IMR-90 (cell line): ENCODE measurements at regions not wholly inside any gene's neighbourhood (a gene's known extent, or its start where the extent isn't known, plus 50 kb on each side); places are given as distances from the start of the nearest gene placed in this dataset.

Experiments
- ATAC-seq: fragments of 200-7000 bp; cut with Tn5 transposase; 2 replicates; pipeline ENCODE4 v1.9.1; 2020; ENCODE audit warnings: low read depth, mild to moderate bottlenecking, moderate library complexity
- BruUV-seq: library from RNA; stranded (reverse); fragments of 400-500 nt; replicated peaks from 2 replicates; lab custom pipeline; 2021; lab: Mats Ljungman, UMichigan
- CTCF ChIA-PET: fragments of 300-600 bp; formaldehyde crosslinking; extraction: SDS; loops from one replicate; lab custom pipeline; 2021; ENCODE audit warnings: antibody characterized with exemption; lab: Yijun Ruan, JAX
- POLR2A ChIA-PET: fragments of 300-600 bp; sonication (Branson Sonifier 250); formaldehyde crosslinking; loops from one replicate; lab custom pipeline; 2022; ENCODE audit warnings: antibody characterized with exemption; ENCODE audit not compliant: unreplicated experiment; lab: Charles Lee
- DNase-seq: peaks from one replicate; pipeline ENCODE4 v3.0.0; 2013
- H2AFZ ChIP-seq: replicated peaks from 2 replicates; pipeline ENCODE3; 2013; ENCODE audit warnings: low read length, mild to moderate bottlenecking; ENCODE audit not compliant: poor library complexity
- H2AK5ac ChIP-seq: 2 replicates; pipeline ENCODE4 v1.6.1; 2013; ENCODE audit warnings: low read depth, low read length, inconsistent platforms
- H2AK9ac ChIP-seq: replicated peaks from 2 replicates; pipeline ENCODE3; 2013; ENCODE audit warnings: mild to moderate bottlenecking, low read depth, low read length, moderate library complexity; ENCODE audit not compliant: poor library complexity
- H2BK120ac ChIP-seq: 2 replicates; pipeline ENCODE4 v1.6.1; 2013; ENCODE audit warnings: low read depth, low read length, inconsistent platforms
- H2BK15ac ChIP-seq: 3 replicates; pipeline ENCODE4 v1.6.1; 2013; ENCODE audit warnings: low read depth, low read length, inconsistent platforms
- H2BK20ac ChIP-seq: 2 replicates; pipeline ENCODE4 v1.6.1; 2013; ENCODE audit warnings: low read depth, mild to moderate bottlenecking, inconsistent platforms, low read length, moderate library complexity
- H2BK5ac ChIP-seq: 2 replicates; pipeline ENCODE4 v1.6.1; 2013; ENCODE audit warnings: mild to moderate bottlenecking, low read depth, low read length, inconsistent platforms; ENCODE audit not compliant: poor library complexity, severe bottlenecking
- H3K14ac ChIP-seq: replicated peaks from 2 replicates; pipeline ENCODE4 v1.6.1; 2013; ENCODE audit warnings: low read depth, low read length, inconsistent platforms
- H3K18ac ChIP-seq: 2 replicates; pipeline ENCODE4 v1.6.1; 2013; ENCODE audit warnings: low read depth, low read length, control low read depth
- H3K23ac ChIP-seq: 2 replicates; pipeline ENCODE4 v1.6.1; 2013; ENCODE audit warnings: low read depth, low read length, inconsistent platforms
- H3K27ac ChIP-seq: 2 replicates; pipeline ENCODE4 v1.5.1; 2013; ENCODE audit warnings: mild to moderate bottlenecking, control low read depth, low read length; ENCODE audit not compliant: insufficient read depth
- H3K27me3 ChIP-seq: 2 replicates; pipeline ENCODE4 v1.6.1; 2013; ENCODE audit warnings: low read length; ENCODE audit not compliant: control insufficient read depth, insufficient read depth
- H3K36me3 ChIP-seq: 2 replicates; pipeline ENCODE4 v1.6.1; 2013; ENCODE audit warnings: low read length, mixed read lengths; ENCODE audit not compliant: control insufficient read depth, insufficient read depth
- H3K4ac ChIP-seq: 2 replicates; pipeline ENCODE4 v1.6.1; 2013; ENCODE audit warnings: low read depth, low read length, inconsistent platforms
- H3K4me1 ChIP-seq: 2 replicates; pipeline ENCODE4 v1.6.1; 2013; ENCODE audit warnings: low read length, mixed read lengths; ENCODE audit not compliant: control insufficient read depth, insufficient read depth
- H3K4me2 ChIP-seq: 2 replicates; pipeline ENCODE4 v1.6.1; 2013; ENCODE audit warnings: low read depth, mild to moderate bottlenecking, control low read depth, low read length, moderate library complexity
- H3K4me3 ChIP-seq: 2 replicates; pipeline ENCODE4 v1.5.1; 2013; ENCODE audit warnings: low read depth, mild to moderate bottlenecking, control low read depth, low read length, moderate library complexity; ENCODE audit not compliant: insufficient read depth
- H3K56ac ChIP-seq: 2 replicates; pipeline ENCODE4 v1.6.1; 2013; ENCODE audit warnings: low read length, inconsistent platforms; ENCODE audit not compliant: insufficient read depth; ENCODE audit errors: extremely low read depth
- H3K79me1 ChIP-seq, 2 experiments: 2 replicates each; pipeline ENCODE4 v1.6.1; 2013; ENCODE audit warnings: low read length in 2 of 2, inconsistent platforms in 1 of 2, low read depth in 1 of 2
- H3K9ac ChIP-seq: 2 replicates; pipeline ENCODE4 v1.6.1; 2013; ENCODE audit warnings: low read depth, low read length, control low read depth
- H3K9me1 ChIP-seq: 2 replicates; pipeline ENCODE4 v1.6.1; 2013; ENCODE audit warnings: low read length, inconsistent platforms; ENCODE audit not compliant: insufficient read depth
- H3K9me3 ChIP-seq: 2 replicates; pipeline ENCODE4 v1.6.1; 2013; ENCODE audit warnings: low read length; ENCODE audit not compliant: control insufficient read depth, insufficient read depth
- H4K20me1 ChIP-seq: 2 replicates; pipeline ENCODE4 v1.6.1; 2013; ENCODE audit warnings: low read length, inconsistent platforms; ENCODE audit not compliant: insufficient read depth
- H4K5ac ChIP-seq: 2 replicates; pipeline ENCODE4 v1.6.1; 2013; ENCODE audit warnings: mild to moderate bottlenecking, low read depth, low read length, control low read depth
- H4K8ac ChIP-seq, 2 experiments: 2 replicates each; pipeline ENCODE4 v1.6.1; 2013; ENCODE audit warnings: low read depth in 2 of 2, low read length in 2 of 2, control low read depth in 1 of 2, inconsistent platforms in 1 of 2
- H4K91ac ChIP-seq: 2 replicates; pipeline ENCODE4 v1.6.1; 2013; ENCODE audit warnings: low read depth, low read length, inconsistent platforms; ENCODE audit not compliant: insufficient read depth
- BHLHE40 ChIP-seq: fragments of 150-350 bp; IDR thresholded peaks from 2 replicates; pipeline ENCODE4 v1.6.1; 2016; ENCODE audit warnings: mild to moderate bottlenecking, low read depth, low read length
- CEBPB ChIP-seq: IDR thresholded peaks from 2 replicates; pipeline ENCODE4 v1.6.1; 2012; ENCODE audit warnings: low read depth, low read length, improper control_type of control experiment
- CHD1 ChIP-seq: IDR thresholded peaks from 2 replicates; pipeline ENCODE4 v1.6.1; 2012; ENCODE audit warnings: low read depth, low read length, improper control_type of control experiment
- CTCF ChIP-seq: conservative IDR thresholded peaks from 2 replicates; pipeline ENCODE4 v1.5.1; 2012; ENCODE audit warnings: mild to moderate bottlenecking, low read depth, low read length, improper control_type of control experiment
- ELK1 ChIP-seq: fragments of 150-350 bp; IDR thresholded peaks from 2 replicates; pipeline ENCODE4 v1.6.1; 2016; ENCODE audit warnings: low read depth, mild to moderate bottlenecking, low read length, moderate library complexity, borderline replicate concordance
- FOS ChIP-seq: fragments of 150-350 bp; IDR thresholded peaks from 2 replicates; pipeline ENCODE4 v1.6.1; 2016; ENCODE audit warnings: low read depth, low read length
- MAFK ChIP-seq: IDR thresholded peaks from 2 replicates; pipeline ENCODE4 v1.6.1; 2012; ENCODE audit warnings: low read depth, low read length, improper control_type of control experiment
- MAZ ChIP-seq: IDR thresholded peaks from 2 replicates; pipeline ENCODE4 v1.6.1; 2012; ENCODE audit warnings: low read depth, mild to moderate bottlenecking, low read length, improper control_type of control experiment, moderate library complexity, borderline replicate concordance
- MXI1 ChIP-seq: IDR thresholded peaks from 2 replicates; pipeline ENCODE4 v1.6.1; 2012; ENCODE audit warnings: low read depth, mild to moderate bottlenecking, low read length, moderate library complexity, borderline replicate concordance
- NFE2L2 ChIP-seq: fragments of 150-350 bp; IDR thresholded peaks from 2 replicates; pipeline ENCODE4 v1.6.1; 2016; ENCODE audit warnings: low read depth, mild to moderate bottlenecking, low read length
- POLR2A ChIP-seq: IDR thresholded peaks from 2 replicates; pipeline ENCODE4 v1.6.1; 2012; ENCODE audit warnings: mild to moderate bottlenecking, low read depth, low read length
- RAD21 ChIP-seq: IDR thresholded peaks from 2 replicates; pipeline ENCODE4 v1.6.1; 2012; ENCODE audit warnings: low read length, improper control_type of control experiment
- RCOR1 ChIP-seq: IDR thresholded peaks from 2 replicates; pipeline ENCODE4 v1.6.1; 2012; ENCODE audit warnings: mild to moderate bottlenecking, low read length, improper control_type of control experiment; ENCODE audit not compliant: insufficient replicate concordance
- RFX5 ChIP-seq: IDR thresholded peaks from 2 replicates; pipeline ENCODE4 v1.8.0; 2012; ENCODE audit warnings: low read depth, mild to moderate bottlenecking, low read length, moderate library complexity
- SMC3 ChIP-seq: fragments of 150-350 bp; IDR thresholded peaks from 2 replicates; pipeline ENCODE4 v1.6.1; 2016; ENCODE audit warnings: low read depth, mild to moderate bottlenecking, antibody characterized with exemption, low read length, moderate library complexity
- USF2 ChIP-seq: fragments of 150-350 bp; IDR thresholded peaks from 2 replicates; pipeline ENCODE4 v1.6.1; 2017; ENCODE audit warnings: mild to moderate bottlenecking, antibody characterized with exemption, low read length, low read depth
- WGBS, 2 experiments: methylation state at CpG; one replicate each; pipeline versions ENCODE4 v1.1.5 to v1.1.7; 2013; ENCODE audit warnings: missing lambda C conversion rate in 2 of 2; ENCODE audit not compliant: insufficient read length in 1 of 2; ENCODE audit errors: extremely low coverage in 2 of 2; 5-methylcytosine and 5-hydroxymethylcytosine counted together
- dilution Hi-C: fragments of 300-500 bp; cut with HindIII; formaldehyde crosslinking; loops from one replicate; pipeline ENCODE4 v1.14.3; 2018; ENCODE audit warnings: low sequenced_read_pairs; ENCODE audit not compliant: unreplicated experiment
- in situ Hi-C: fragments of 300-500 bp; cut with MboI; formaldehyde crosslinking; loops from 3 replicates; pipeline ENCODE4 v1.14.3; 2019; ENCODE audit warnings: low sequenced_read_pairs, inconsistent platforms, mixed read lengths
- intact Hi-C: fragments of 100-400 bp; cut with micrococcal nuclease; formaldehyde crosslinking; loops from 2 replicates; pipeline ENCODE4 v1.10.0; 2022

- Histone ChIP-seq H2AK9ac (no peak overlapping the region), H3K56ac (no peak overlapping the region), H2BK120ac (no peak overlapping the region), H4K8ac (no peak overlapping the region), H3K79me1 (no peaks in the 10 kb centered on the region), H4K20me1 (no peaks in the 10 kb centered on the region), H3K9me3 (no peaks in the 10 kb centered on the region), H2BK5ac (no peak overlapping the region), H3K14ac (no peak overlapping the region), H3K4ac (no peak overlapping the region), H2BK20ac (no peak overlapping the region), H3K36me3 (no peaks in the 10 kb centered on the region), H3K23ac (no peak overlapping the region), H2AK5ac (no peak overlapping the region), H3K4me2 (no peak overlapping the region), H3K9ac (no peak overlapping the region), H3K9me1 (no peaks in the 10 kb centered on the region), H4K5ac (no peak overlapping the region), H3K4me3 (no peak overlapping the region), H3K4me1 (no peaks in the 10 kb centered on the region), H3K18ac (no peak overlapping the region), H4K91ac (no peak overlapping the region), H3K27ac (no peak overlapping the region), H2BK15ac (no peak overlapping the region), H2AFZ (no peak overlapping the region), H3K27me3 (no peaks in the 10 kb centered on the region)
- no TSS peak for BruUV-seq
- intact Hi-C loops = no loop called here
- POLR2A ChIA-PET = no interaction called here
- no peak for ATAC-seq
- in situ Hi-C loops = no loop called here
- DNase-seq = no peak
- WGBS, 2 experiments = no CpG with 5 or more reads among the region's 1 CpG
- CTCF ChIA-PET = no interaction called here
- no peak for TF ChIP-seq MAFK
- TF ChIP-seq FOS = no peak
- no peak for TF ChIP-seq CTCF
- no peak for TF ChIP-seq RAD21
- TF ChIP-seq MXI1 = no peak
- no peak for TF ChIP-seq BHLHE40
- TF ChIP-seq RFX5 = no peak
- TF ChIP-seq USF2 = no peak
- no peak for TF ChIP-seq CHD1
- TF ChIP-seq SMC3 = no peak
- no peak for TF ChIP-seq MAZ
- no peak for TF ChIP-seq RCOR1
- no peak for TF ChIP-seq NFE2L2
- no peak for TF ChIP-seq CEBPB
- no peak for TF ChIP-seq ELK1
- TF ChIP-seq POLR2A = no peak
- dilution Hi-C loops = no loop called here
Observed at GRCh38 chr4:58553031-58553430, 1442.8 kb upstream of the IGFBP7 start.
